Lower leg skin (tissue), 3 donors: ENCODE measurements at regions not wholly inside any gene's neighbourhood (a gene's known extent, or its start where the extent isn't known, plus 50 kb on each side); places are given as distances from the start of the nearest gene placed in this dataset.

ENCODE experiments used
- POLR2A ChIP-seq, 2 donors: fragments of 450-650 bp; IDR thresholded peaks; one replicate each; pipeline ENCODE4 v1.6.1; 2016 to 2017; ENCODE audit warnings: antibody characterized with exemption in 2 of 2, mild to moderate bottlenecking in 1 of 2, moderate library complexity in 1 of 2
- TF ChIP-seq, protein P1 (sequence below), 3 donors: fragments of 450-650 bp; IDR thresholded peaks; one replicate each; pipeline ENCODE4 v1.5.1; 2016; ENCODE audit warnings: antibody characterized with exemption in 3 of 3, mild to moderate bottlenecking in 3 of 3, moderate library complexity in 2 of 3

DNA sequence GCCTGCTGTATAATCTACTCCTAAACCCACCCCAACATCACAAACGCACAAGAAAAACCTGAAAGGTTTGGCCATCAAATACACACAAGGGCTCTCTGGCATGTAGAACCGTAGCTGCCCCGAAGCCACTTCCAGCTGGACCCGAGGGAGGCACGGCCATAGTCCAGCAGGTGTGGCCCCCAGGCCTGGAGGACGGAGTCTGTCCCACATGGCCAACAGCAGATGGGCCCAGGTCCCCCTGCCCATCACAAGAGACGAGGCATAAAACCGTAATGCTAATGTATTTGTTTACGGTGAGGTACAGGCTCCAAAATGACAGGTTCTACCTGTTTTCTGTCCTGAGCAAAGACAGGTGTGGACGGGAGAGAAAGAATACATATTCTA is 234.2 kb downstream of the SYK start:
- TF ChIP-seq, protein P1, sequence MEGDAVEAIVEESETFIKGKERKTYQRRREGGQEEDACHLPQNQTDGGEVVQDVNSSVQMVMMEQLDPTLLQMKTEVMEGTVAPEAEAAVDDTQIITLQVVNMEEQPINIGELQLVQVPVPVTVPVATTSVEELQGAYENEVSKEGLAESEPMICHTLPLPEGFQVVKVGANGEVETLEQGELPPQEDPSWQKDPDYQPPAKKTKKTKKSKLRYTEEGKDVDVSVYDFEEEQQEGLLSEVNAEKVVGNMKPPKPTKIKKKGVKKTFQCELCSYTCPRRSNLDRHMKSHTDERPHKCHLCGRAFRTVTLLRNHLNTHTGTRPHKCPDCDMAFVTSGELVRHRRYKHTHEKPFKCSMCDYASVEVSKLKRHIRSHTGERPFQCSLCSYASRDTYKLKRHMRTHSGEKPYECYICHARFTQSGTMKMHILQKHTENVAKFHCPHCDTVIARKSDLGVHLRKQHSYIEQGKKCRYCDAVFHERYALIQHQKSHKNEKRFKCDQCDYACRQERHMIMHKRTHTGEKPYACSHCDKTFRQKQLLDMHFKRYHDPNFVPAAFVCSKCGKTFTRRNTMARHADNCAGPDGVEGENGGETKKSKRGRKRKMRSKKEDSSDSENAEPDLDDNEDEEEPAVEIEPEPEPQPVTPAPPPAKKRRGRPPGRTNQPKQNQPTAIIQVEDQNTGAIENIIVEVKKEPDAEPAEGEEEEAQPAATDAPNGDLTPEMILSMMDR (IDR thresholded peaks at IDR 0.05) = no peak
- TF ChIP-seq POLR2A (IDR thresholded peaks at IDR 0.05) = no peak
